ENCODE measurements at regions not wholly inside any gene's neighbourhood (a gene's known extent, or its start where the extent isn't known, plus 50 kb on each side); places are given as distances from the start of the nearest gene placed in this dataset.
"Not testable (repeated sequence)": the region's sequence is repeated elsewhere in the genome, so short reads cannot be mapped to it uniquely, and the experiment has no call there.

DNA sequence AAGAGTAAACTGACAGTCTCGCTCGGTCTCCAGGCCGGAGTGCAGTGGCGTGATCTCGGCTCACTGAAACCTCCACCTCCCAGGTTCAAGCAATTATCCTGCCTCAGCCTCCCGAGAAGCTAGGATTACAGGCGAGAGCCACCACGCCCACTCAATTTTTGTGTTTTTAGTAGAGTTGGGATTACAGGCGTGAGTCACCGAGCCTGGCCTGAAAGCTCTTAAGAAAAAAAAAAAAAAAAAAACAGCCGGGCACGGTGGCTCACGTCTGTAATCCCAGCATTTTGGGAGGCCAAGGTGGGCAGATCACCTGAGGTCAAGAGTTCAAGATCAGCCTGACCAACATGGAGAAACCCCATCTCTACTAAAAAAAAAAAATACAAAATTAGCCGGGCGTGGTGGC is 55.3 kb upstream of the THOC2 start:
- DNase-seq, result not testable (repeated sequence)

DNA sequence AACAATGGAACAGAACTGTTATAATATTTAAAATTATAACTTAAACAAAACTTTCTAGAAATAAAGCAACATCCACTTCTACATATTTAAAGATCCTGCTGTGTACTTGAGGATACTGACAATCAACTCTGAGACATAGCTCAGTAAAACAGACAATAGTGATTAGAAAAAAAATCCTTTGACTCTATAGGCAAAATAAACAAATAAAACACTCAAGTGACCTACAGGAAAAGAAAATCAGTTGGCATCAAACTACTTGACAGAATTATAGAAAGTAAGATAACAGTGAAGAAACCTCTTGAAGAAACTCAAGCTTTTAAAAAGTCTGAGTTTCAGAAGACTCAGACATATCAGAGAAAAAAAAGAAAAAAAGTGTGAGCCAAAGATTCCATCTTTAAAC is 55.9 kb upstream of the THOC2 start:
- DNase-seq, result no peak

DNA sequence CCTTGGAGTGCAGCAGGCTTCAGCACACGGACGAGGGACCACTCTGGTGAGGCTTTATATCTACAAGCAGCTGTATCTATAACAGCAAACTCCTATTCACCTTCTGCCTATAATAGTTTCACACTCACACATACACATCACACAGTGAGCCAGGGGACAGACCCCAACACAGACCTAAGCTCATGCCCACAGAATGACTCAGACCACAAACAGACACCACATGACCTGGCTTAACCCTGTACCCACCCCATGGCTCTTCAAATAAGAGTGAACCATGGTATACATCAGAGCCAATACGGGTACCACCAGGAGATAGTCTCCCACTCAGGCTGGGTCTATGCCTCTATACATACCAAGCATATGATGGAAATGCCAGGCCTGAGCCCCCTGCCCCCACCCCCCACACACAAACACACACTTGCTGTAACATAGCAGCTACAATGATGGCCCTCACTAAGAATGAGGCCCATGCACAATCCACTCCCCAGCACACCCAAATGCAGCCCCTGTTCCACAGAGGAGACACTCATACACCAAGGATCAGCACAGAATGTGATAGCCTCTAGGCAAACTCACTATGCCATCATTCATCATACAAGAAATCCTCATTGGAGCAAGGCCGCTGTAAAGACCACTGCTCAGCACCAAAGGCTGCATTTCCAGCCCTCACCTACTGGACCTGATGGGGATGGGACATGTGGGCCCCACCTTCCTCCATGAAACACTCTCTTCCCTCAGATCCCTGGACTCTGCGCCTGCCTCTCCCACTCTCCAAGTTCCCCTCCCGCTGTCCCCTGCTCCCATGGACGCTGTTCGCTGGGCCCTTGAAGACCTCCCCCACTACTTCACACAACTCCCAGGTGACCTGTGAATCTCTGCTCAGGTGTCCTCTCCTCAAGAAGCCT is 62.1 kb upstream of the XIAP start:
- no peak for DNase-seq

DNA sequence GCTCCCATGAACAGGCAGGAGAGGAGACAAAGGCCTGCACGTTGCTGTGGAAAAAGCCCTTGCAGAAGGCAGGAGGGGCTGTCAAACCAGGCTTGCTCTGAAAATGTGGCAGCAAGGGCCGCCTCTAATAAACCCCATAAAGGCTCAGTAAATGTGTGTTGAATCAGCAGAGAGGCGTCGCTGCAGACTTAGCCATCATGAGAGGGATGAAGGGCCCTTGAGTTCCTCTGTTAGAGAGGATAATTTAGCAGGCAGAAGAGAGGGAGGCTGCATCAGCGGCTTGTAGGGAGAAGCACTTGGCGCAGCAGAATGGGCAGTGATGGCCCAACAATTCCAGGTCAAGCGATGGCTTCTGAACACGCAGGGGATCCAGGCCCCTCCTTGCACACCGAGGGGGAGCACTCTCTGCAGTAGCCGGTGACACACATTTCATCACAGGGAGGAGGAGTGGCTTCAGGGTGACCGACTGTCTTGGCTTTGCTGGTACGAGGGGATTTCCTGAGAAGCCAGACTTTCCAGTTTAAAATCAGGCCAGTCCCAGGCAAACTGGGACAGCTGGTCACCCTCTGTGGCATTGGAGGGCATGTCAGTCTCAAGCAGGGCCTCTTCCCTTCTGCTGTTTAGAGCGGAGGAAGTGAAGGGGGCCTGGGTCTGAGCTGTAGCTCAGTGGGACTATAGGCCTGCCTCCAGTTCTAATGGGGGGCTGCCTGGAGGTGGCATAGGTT is 61.0 kb upstream of the XIAP start:
- not testable (repeated sequence) for DNase-seq

DNA sequence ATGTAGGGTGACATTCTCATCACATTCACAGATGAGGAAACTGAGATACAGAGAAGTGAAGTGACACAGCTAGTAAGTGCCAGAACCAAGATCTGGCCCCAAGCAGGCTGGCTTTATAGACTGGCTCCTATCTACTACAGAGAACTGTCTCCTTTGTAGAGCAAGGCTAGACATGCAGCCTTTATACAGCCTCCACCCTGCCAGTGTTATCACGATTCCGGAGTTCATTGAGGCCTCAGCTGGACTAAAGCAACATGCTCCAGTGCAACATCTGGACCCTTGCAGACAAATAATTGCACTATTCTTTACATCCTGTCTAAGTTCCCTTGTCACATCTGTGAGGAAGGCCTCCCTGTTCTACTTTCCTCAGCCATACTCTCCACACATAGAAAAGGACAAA is 58.0 kb upstream of the XIAP start:
- DNase-seq, result no peak

DNA sequence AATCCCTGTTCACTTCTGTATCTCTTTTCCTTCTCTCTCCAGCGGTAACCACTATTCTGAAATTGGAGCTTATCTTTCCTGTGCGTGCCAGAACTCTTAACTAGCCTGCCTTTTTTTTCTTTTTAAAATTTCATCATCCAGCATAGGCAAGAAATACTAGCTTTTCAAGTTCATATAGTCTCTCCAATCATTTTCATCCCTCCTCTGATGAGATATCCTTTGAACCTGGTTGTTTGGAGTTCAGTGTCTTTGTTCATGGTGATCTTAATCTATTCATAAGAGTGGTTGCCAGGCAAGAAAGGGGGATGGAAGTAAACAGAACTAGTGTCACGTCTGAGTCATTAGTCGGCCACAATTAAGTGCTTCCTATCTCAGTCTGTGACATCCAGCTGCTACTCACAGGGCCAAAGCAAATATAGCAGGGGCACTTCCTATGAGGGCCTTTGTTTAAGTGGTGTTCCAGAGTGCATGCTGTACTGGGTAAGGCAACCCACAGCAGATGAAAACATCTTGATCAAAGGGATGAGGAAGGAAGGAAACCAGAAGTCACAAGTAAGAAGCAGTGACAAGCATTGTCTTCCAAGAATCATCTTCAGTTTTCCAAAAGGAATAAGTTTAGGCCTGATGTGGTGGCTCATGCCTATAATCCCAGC is 56.4 kb upstream of the XIAP start:
- peak; percentile 46 for DNase-seq

DNA sequence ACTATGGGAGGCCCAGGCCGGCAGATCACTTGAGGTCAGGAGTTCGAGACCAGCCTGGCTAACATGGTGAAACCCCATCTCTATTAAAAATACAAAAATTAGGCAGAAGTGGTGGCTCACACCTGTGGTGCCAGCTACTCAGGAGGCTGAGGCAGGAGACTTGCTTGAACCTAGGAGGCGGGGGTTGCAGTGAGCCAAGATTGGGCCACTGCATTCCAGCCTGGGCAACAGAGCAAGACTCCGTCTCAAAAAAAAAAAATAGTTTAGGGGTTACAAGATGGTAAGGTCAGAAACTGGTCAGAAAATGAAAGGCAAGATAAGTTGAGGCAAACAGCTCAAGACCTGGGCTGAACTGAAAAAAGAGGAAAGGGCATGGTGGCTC is 55.9 kb upstream of the XIAP start:
- not testable (repeated sequence) for DNase-seq

DNA sequence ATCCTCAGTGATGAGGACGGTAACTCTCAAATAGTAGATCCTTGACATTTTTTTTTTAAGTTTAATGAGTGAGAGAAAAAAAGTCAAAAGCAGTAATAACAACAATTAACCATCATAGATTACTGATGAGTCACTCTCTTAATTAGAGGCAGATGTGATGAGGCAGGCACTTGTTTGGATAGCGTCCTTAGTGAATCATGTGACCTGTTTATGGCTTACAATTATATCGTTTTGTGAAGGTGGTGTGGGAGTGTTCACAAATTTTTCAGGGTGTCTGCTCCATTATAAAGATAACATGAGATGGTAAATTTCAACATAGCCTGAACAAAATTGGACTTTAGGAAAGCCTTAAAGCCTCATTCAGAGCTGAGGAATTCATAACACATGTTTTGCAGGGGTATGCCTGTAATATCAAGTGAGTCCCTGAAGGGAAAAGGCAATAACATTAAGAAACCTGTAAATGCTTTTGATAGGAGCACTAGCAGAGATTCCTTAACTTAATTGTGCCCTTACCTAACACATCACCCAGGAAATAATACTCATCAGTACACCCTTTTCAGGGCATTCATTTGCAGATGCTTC is 51.9 kb upstream of the XIAP start:
- DNase-seq, result no peak

DNA sequence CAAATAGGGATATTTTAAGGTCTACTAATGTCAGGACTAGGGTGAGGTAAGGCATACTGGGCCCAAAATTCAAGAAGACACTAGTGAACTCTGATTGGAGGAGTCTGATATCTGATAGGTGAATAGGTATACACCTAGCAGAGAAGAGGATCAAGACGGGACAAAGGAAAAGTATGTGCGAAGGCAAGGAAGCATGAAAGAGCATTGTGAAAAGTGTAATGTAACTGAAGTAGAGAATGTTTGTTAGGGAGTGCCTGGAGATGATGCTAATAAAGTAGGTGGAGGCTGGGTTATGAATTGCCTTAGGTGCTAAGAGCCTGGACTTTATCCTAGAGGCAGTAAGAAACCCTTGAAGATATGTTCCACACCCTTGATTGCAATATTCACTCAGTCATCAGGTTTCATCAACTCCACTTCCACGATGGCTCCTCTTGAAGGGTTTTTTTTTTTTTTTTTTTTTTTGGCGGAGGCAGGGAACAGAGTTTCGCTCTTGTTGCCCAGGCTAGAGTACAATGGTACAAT is 49.9 kb upstream of the XIAP start:
- no peak for DNase-seq
